ENCODE measurements at regions not wholly inside any gene's neighbourhood (a gene's known extent, or its start where the extent isn't known, plus 50 kb on each side); places are given as distances from the start of the nearest gene placed in this dataset.

DNA sequence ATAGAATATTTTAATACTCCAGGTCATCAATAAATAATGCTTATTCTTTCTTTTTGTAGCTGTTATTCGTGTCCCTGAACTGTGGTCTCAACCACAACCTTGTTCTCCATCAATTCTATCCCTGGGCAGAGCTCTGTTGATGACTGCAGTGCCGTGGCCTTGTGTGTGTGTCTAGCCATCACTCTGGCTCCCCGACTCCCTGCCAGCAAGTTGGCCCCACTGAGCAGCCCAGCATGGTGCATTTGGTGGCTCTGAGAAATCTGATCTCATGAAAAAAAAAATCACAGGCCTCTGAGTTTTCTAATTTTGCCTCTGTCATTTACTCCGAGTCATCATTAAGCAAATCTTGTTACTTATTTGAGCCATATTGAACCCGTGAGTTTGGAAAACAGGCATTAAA, 164.7 kb downstream of the GOLGA6L6 start:
- no peak for TF ChIP-seq CTCF (IDR thresholded peaks at IDR 0.05)
- TF ChIP-seq POLR2A (IDR thresholded peaks at IDR 0.05) = no peak
